ENCODE measurements at regions not wholly inside any gene's neighbourhood (a gene's known extent, or its start where the extent isn't known, plus 50 kb on each side); places are given as distances from the start of the nearest gene placed in this dataset.

- intact Hi-C loops (cut with DNase I) = no loop called here
- DNase-seq (ENCODE audit: low spot score) = no peak
Observed at GRCh38 chr5:73318308-73318719, 130.3 kb downstream of the FOXD1 start.

- DNase-seq (ENCODE audit: low spot score) = no peak
- intact Hi-C loops (cut with DNase I) = loop anchor here in 1 of 2 donors (2.0 kb wide), 1 partner anchor 45 kb away; no protein-coding TSS in a partner anchor
Observed at GRCh38 chr5:73317523-73317922, 131.1 kb downstream of the FOXD1 start.

- intact Hi-C loops (cut with DNase I) = loop anchor here in 1 of 2 donors (5.0 kb wide), 1 partner anchor 138 kb away; no protein-coding TSS in a partner anchor
- no peak for DNase-seq (ENCODE audit: low spot score)
Observed at GRCh38 chr5:73314395-73315257, 134.0 kb downstream of the FOXD1 start.

GRCh38 chr5:73312872-73313510 is 135.6 kb downstream of the FOXD1 start:
- intact Hi-C loops (cut with DNase I) = loop anchor here in 1 of 2 donors (5.0 kb wide), 1 partner anchor 139 kb away; no protein-coding TSS in a partner anchor

GRCh38 chr5:73312146-73312871 is 136.3 kb downstream of the FOXD1 start:
- no peak for DNase-seq (ENCODE audit: low spot score)
- intact Hi-C loops (cut with DNase I) = loop anchor here in 1 of 2 donors (5.0 kb wide), 1 partner anchor 140 kb away; no protein-coding TSS in a partner anchor

More at GRCh38 chr5:73312872-73313510, 135.6 kb downstream of the FOXD1 start:
- no peak for DNase-seq (ENCODE audit: low spot score)

- DNase-seq (ENCODE audit: low spot score) = peak; percentile 91
- intact Hi-C loops (cut with DNase I) = loop anchor here in 1 of 2 donors (5.0 kb wide), 1 partner anchor 141 kb away; no protein-coding TSS in a partner anchor
Observed at GRCh38 chr5:73311291-73312110, 137.1 kb downstream of the FOXD1 start.

- intact Hi-C loops (cut with DNase I) = no loop called here
- no peak for DNase-seq (ENCODE audit: low spot score)
Observed at GRCh38 chr5:73307645-73308355, 134.8 kb downstream of the TMEM174 start.

GRCh38 chr5:73306741-73307275 is 133.8 kb downstream of the TMEM174 start:
- intact Hi-C loops (cut with DNase I) = no loop called here
- no peak for DNase-seq (ENCODE audit: low spot score)

GRCh38 chr5:73306078-73306719 is 133.2 kb downstream of the TMEM174 start:
- no peak for DNase-seq (ENCODE audit: low spot score)
- intact Hi-C loops (cut with DNase I) = no loop called here

- intact Hi-C loops (cut with DNase I) = no loop called here
- DNase-seq (ENCODE audit: low spot score) = no peak
Observed at GRCh38 chr5:73305386-73305785, 132.4 kb downstream of the TMEM174 start.

GRCh38 chr5:73304381-73304780 is 131.4 kb downstream of the TMEM174 start:
- DNase-seq (ENCODE audit: low spot score) = no peak
- intact Hi-C loops (cut with DNase I) = no loop called here

- intact Hi-C loops (cut with DNase I) = no loop called here
- no peak for DNase-seq (ENCODE audit: low spot score)
Observed at GRCh38 chr5:73303148-73304079, 130.4 kb downstream of the TMEM174 start.

- no peak for DNase-seq (ENCODE audit: low spot score)
- intact Hi-C loops (cut with DNase I) = no loop called here
Observed at GRCh38 chr5:73302797-73303147, 129.8 kb downstream of the TMEM174 start.

GRCh38 chr5:73301208-73301901 is 128.4 kb downstream of the TMEM174 start:
- no peak for DNase-seq (ENCODE audit: low spot score)
- intact Hi-C loops (cut with DNase I) = no loop called here

GRCh38 chr5:73300337-73301207 is 127.6 kb downstream of the TMEM174 start:
- intact Hi-C loops (cut with DNase I) = no loop called here
- DNase-seq (ENCODE audit: low spot score) = no peak

Measured in posterior vena cava (tissue), 2 donors.